HepG2 (cell line): ENCODE measurements at regions not wholly inside any gene's neighbourhood (a gene's known extent, or its start where the extent isn't known, plus 50 kb on each side); places are given as distances from the start of the nearest gene placed in this dataset.
A peak's percentile ranks its signal among the peaks of the same experiment; 100 is the strongest.

Experiments used
- ATAC-seq: fragments of 200-7000 bp; cut with Tn5 transposase; 3 replicates; pipeline ENCODE4 v1.9.1; 2020; ENCODE audit warnings: mild to moderate bottlenecking, moderate library complexity
- BruUV-seq: library from RNA; stranded (reverse); fragments of 400-500 nt; replicated peaks from 2 replicates; lab custom pipeline; 2021; lab: Mats Ljungman, UMichigan
- CTCF ChIA-PET: fragments of 300-600 bp; formaldehyde crosslinking; extraction: SDS; loops from one replicate; lab custom pipeline; 2021; ENCODE audit warnings: low total read pairs, inconsistent platforms, low intra/inter-chr PET ratio; lab: Yijun Ruan, JAX
- POLR2A ChIA-PET: fragments of 350-600 bp; sonication (Branson Sonifier 250); formaldehyde crosslinking; loops from one replicate; lab custom pipeline; 2020; ENCODE audit warnings: antibody characterized with exemption, inconsistent platforms; lab: Yijun Ruan, JAX
- DNase-seq: peaks from one replicate; pipeline ENCODE4 v3.0.0-alpha.2; 2015; ENCODE audit warnings: low spot score
- FAIRE-seq: peaks from 3 replicates; lab custom pipeline; 2011; peaks lifted over from hg19 to GRCh38; lab: Jason Lieb, UNC
- H2AFZ ChIP-seq: one replicate; pipeline ENCODE4 v1.6.1; 2011; ENCODE audit warnings: low read length, inconsistent platforms
- H3K27ac ChIP-seq: fragments of 300-600 bp; 3 replicates; pipeline ENCODE4 v1.8.0; 2011; ENCODE audit warnings: mixed run types, mild to moderate bottlenecking, mixed read lengths, low read length, inconsistent platforms; ENCODE audit not compliant: insufficient read depth; ENCODE audit errors: extremely low read length
- H3K27me3 ChIP-seq, 2 experiments: fragments of 200-600 bp in 1 of 2; 2 replicates in 1 of 2; 3 replicates in 1 of 2; pipeline versions ENCODE4 v1.6.0 to v1.8.0; 2011; ENCODE audit warnings: low read length in 2 of 2, mild to moderate bottlenecking in 2 of 2, moderate library complexity in 2 of 2, inconsistent platforms in 1 of 2; ENCODE audit not compliant: insufficient read depth in 2 of 2, control insufficient read depth in 1 of 2
- H3K36me3 ChIP-seq, 2 experiments: fragments of 200-600 bp in 1 of 2; replicated peaks in 1 of 2; 2 replicates in 1 of 2; 3 replicates in 1 of 2; pipeline versions ENCODE4 v1.5.1 to v1.8.0; 2011; ENCODE audit warnings: low read length in 2 of 2, inconsistent platforms in 1 of 2; ENCODE audit not compliant: insufficient read depth in 2 of 2, control insufficient read depth in 1 of 2
- H3K4me1 ChIP-seq: 2 replicates; pipeline ENCODE4 v1.5.1; 2012; ENCODE audit warnings: low read length, inconsistent platforms; ENCODE audit not compliant: insufficient read depth
- H3K4me2 ChIP-seq: 2 replicates; pipeline ENCODE4 v1.6.0; 2011; ENCODE audit warnings: low read depth, low read length, inconsistent platforms
- H3K4me3 ChIP-seq, 3 experiments: fragments of 200-600 bp in 1 of 3; sonication (generic), shearing (Covaris generic) in 1 of 3; replicated peaks in 1 of 3; 2 replicates each; pipeline ENCODE4 v1.5.1; 2011 to 2016; ENCODE audit warnings: low read length in 3 of 3, inconsistent platforms in 2 of 3, low read depth in 2 of 3, mild to moderate bottlenecking in 2 of 3, control low read depth in 1 of 3, mixed read lengths in 1 of 3; ENCODE audit not compliant: insufficient read depth in 1 of 3
- H3K79me2 ChIP-seq: one replicate; pipeline ENCODE4 v1.6.1; 2011; ENCODE audit warnings: low read length, inconsistent platforms; ENCODE audit not compliant: insufficient read depth
- H3K9ac ChIP-seq: 2 replicates; pipeline ENCODE4 v1.6.0; 2011; ENCODE audit warnings: mild to moderate bottlenecking, low read depth, low read length, inconsistent platforms; ENCODE audit not compliant: insufficient read depth
- H3K9me3 ChIP-seq: 2 replicates; pipeline ENCODE4 v1.5.1; 2012; ENCODE audit warnings: mild to moderate bottlenecking, low read length
- H4K20me1 ChIP-seq: 2 replicates; pipeline ENCODE4 v1.6.0; 2011; ENCODE audit warnings: inconsistent platforms, mild to moderate bottlenecking, low read length, moderate library complexity; ENCODE audit not compliant: insufficient read depth
- AHR ChIP-seq: IDR thresholded peaks from 2 replicates; pipeline ENCODE4 v1.6.1; 2018; ENCODE audit warnings: missing genetic modification reagents, missing compliant biosample characterization
- DNMT3B ChIP-seq: conservative IDR thresholded peaks from 2 replicates; pipeline ENCODE4 v1.6.1; 2016; ENCODE audit warnings: missing biosample characterization, control low read depth
- FOXK2 ChIP-seq: fragments of 450-650 bp; IDR thresholded peaks from 2 replicates; pipeline ENCODE4 v1.6.1; 2016
- HDAC2 ChIP-seq: sonication (generic); formaldehyde crosslinking; IDR thresholded peaks from 2 replicates; pipeline ENCODE4 v1.4.0; 2020; ENCODE audit warnings: missing genetic modification reagents
- WGBS: methylation state at CpG from one replicate; pipeline ENCODE4 v1.1.6; 2017; ENCODE audit warnings: low lambda C conversion rate; 5-methylcytosine and 5-hydroxymethylcytosine counted together
- in situ Hi-C: cut with HindIII; loops from 2 replicates; pipeline ENCODE4 v1.10.0; 2017; ENCODE audit warnings: low pct_unique_long_range_greater_than_20kb; ENCODE audit not compliant: extremely low pct_ligation_motif_present
- intact Hi-C: fragments of 100-400 bp; cut with micrococcal nuclease; formaldehyde crosslinking; loops from one replicate; pipeline ENCODE4 v1.10.0; 2022; ENCODE audit not compliant: unreplicated experiment
- TF ChIP-seq, protein P1 (sequence below): sonication (generic); formaldehyde crosslinking; IDR thresholded peaks from 2 replicates; pipeline ENCODE4 v1.5.0; 2020; ENCODE audit warnings: mild to moderate bottlenecking, missing genetic modification reagents, moderate library complexity
- TF ChIP-seq, protein P2 (sequence below): sonication (generic); formaldehyde crosslinking; IDR thresholded peaks from 2 replicates; pipeline ENCODE4 v1.5.0; 2020; ENCODE audit warnings: mild to moderate bottlenecking, low read depth, missing genetic modification reagents, borderline replicate concordance
- TF ChIP-seq, protein P3 (sequence below): sonication (generic); IDR thresholded peaks from 2 replicates; pipeline ENCODE4 v1.6.1; 2016; ENCODE audit warnings: low read depth, borderline replicate concordance

DNA sequence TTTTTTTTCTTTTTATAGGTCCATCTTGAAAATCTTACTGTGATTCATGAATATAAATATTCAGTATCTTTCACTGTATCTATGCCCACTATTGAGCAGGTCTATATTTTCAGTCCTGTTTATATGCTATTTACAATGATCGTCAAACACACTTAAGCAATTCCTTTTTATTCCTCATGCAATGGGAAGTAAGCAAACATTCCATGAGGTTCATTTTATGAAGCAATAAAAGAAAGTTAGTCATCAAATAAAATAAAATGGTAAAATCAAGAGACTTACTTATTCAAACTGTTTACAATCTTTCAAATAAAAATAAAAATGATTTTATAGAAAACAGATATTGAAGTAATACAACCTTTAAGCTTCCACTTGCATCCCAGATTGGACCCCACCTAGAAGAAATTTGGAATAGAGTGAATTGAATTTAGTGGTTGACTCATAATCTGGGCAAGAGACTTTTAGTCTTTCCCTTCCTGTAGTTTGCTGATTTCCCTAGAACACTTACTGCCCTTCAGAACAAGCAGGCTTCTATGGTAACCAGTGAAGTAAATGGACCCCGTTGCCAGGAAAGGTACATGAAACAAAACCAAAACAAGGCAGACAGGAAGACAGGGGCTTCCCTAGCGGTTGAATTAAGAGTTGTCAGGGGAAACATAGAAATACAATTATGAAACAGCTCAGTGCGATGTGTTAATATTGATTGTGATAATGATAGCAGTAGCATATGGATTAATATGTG lies 241.0 kb upstream of the ATP2B1 start:
- Histone ChIP-seq H3K9ac (no peak overlapping the region), H3K79me2 (no peaks in the 10 kb centered on the region), H3K27me3 (no peaks in the 10 kb centered on the region), H3K4me2 (no peak overlapping the region), H3K4me1 (no peaks in the 10 kb centered on the region), H2AFZ (no peak overlapping the region), H4K20me1 (no peaks in the 10 kb centered on the region), H3K27ac (no peak overlapping the region), H3K9me3 (no peaks in the 10 kb centered on the region), H3K36me3 (no peaks in the 10 kb centered on the region), H3K4me3 (no peak overlapping the region)
- intact Hi-C loops (no loop called here), in situ Hi-C loops (loop anchor here (25.0 kb wide), 1 partner anchor 412 kb away; the partner anchor contains the start of gene POC1B)
- POLR2A ChIA-PET = no interaction called here
- ATAC-seq (0 out of 3 replicates have a peak, but pooled peaks have one; percentile 38), DNase-seq (peak; percentile 9), FAIRE-seq (no peak)
- TF ChIP-seq, protein P1, sequence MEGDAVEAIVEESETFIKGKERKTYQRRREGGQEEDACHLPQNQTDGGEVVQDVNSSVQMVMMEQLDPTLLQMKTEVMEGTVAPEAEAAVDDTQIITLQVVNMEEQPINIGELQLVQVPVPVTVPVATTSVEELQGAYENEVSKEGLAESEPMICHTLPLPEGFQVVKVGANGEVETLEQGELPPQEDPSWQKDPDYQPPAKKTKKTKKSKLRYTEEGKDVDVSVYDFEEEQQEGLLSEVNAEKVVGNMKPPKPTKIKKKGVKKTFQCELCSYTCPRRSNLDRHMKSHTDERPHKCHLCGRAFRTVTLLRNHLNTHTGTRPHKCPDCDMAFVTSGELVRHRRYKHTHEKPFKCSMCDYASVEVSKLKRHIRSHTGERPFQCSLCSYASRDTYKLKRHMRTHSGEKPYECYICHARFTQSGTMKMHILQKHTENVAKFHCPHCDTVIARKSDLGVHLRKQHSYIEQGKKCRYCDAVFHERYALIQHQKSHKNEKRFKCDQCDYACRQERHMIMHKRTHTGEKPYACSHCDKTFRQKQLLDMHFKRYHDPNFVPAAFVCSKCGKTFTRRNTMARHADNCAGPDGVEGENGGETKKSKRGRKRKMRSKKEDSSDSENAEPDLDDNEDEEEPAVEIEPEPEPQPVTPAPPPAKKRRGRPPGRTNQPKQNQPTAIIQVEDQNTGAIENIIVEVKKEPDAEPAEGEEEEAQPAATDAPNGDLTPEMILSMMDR (CRISPR knock-in tag) = no peak
- TF ChIP-seq AHR (CRISPR knock-in tag) (no peak), FOXK2 (no peak), DNMT3B (CRISPR knock-in tag) (no peak), HDAC2 (no peak)
- TF ChIP-seq, protein P2, sequence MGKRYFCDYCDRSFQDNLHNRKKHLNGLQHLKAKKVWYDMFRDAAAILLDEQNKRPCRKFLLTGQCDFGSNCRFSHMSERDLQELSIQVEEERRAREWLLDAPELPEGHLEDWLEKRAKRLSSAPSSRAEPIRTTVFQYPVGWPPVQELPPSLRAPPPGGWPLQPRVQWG (CRISPR knock-in tag) = no peak
- TF ChIP-seq, protein P3, sequence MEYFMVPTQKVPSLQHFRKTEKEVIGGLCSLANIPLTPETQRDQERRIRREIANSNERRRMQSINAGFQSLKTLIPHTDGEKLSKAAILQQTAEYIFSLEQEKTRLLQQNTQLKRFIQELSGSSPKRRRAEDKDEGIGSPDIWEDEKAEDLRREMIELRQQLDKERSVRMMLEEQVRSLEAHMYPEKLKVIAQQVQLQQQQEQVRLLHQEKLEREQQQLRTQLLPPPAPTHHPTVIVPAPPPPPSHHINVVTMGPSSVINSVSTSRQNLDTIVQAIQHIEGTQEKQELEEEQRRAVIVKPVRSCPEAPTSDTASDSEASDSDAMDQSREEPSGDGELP = no peak
- WGBS = 25% methylated on average over 4 of the region's 4 CpGs
- BruUV-seq = no TSS peak
- CTCF ChIA-PET = no interaction called here
